GM18951 (cell line): ENCODE measurements at regions not wholly inside any gene's neighbourhood (a gene's known extent, or its start where the extent isn't known, plus 50 kb on each side); places are given as distances from the start of the nearest gene placed in this dataset.
A peak's percentile ranks its signal among the peaks of the same experiment; 100 is the strongest.

Experiments
- POLR2A ChIP-seq: IDR thresholded peaks from 4 replicates; pipeline ENCODE4 v1.6.1; 2011; ENCODE audit warnings: mild to moderate bottlenecking; ENCODE audit not compliant: insufficient read length, insufficient read depth; ENCODE audit errors: extremely low read depth
- in situ Hi-C: fragments of 300-500 bp; cut with MboI; formaldehyde crosslinking; loops from one replicate; pipeline ENCODE4 v1.12.0; 2022; ENCODE audit warnings: low sequenced_read_pairs, mixed read lengths, inconsistent platforms; ENCODE audit not compliant: unreplicated experiment

GRCh38 chr1:212556822-212557549 is 51.6 kb upstream of the ATF3 start:
- in situ Hi-C loops = no loop called here
- TF ChIP-seq POLR2A = no peak

DNA sequence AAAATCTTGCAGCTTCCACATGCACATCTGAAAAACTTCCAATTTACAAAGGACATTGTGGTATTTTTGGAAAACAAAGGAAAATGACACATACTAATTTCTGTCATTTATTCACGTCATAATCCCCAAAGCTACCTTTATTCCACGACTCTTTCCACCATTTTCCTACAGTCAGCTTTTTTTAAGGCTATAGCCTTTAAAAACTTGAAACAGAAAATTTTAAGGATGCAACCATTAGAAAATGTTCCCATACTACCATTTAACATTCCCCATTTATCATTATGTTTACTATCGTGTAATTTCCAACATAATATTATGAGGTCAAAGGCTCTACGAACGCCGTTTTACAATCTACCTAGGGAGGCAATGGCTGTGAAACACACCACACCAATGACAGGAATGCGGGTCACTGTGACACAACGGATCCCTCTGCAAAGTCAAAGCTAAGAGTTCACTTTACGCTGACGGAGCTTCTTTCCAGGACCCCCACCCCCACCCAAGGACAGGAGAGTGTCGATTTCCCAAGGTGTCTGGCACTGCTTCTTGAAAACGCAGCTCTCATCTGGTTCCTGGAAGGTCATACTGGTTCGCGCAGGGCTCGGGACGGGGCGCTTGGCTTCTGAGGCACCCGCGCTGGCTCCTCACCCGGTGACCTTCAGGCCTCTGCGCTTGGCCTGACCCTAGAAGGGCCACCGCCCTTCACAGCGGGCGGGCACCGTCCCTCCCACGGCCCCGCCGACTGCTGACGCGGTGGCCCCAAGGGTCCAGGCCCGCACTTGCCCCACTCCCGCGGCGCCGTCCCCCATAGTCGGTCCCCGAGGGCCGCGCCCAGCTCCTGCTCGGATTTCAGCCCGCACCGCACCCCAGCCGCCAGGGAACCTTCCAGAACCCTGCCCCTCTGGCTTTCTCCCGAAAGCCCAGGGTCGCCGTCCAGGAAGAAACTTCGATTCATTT is 50.5 kb upstream of the ATF3 start:
- in situ Hi-C loops = no loop called here
- no peak for TF ChIP-seq POLR2A

DNA sequence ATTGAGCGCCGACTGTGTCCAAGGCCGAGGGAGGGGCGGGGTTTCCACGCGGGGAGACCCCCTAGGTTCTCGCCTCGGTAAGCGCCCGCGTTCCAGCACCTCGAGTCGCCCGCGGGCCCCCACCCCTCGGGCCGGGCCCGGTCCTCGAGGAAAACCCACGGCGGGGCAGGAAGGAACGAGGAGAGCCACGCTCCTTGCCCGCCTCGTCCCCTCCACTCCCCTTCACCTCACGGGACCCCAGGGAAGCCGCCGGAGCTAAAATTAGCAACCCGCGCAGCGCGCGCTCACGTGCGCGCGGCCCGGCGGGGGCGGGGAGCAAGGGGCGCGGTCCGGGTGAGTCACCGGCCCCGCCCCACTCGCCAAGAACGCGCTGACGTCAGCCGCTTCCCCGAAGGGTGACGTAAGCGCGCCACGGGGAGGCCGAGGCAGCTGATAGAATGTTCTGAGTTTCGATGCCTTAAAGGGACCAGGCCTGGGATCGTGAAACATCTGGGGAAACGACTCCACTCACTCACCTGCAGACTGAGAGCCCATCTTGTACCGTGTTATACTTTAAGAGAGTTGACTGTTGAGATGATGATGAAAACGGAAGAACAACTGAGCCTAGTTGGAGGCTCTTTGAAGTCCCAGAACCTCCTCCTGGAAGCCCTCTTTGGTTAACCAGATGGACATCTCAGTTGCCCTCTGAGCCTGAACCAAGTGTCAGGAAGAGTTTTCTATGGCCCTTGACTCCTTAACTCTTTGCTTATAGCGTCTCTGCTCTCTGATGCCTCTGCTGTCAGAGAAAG is 49.7 kb upstream of the ATF3 start:
- peak; percentile 64 for TF ChIP-seq POLR2A
- in situ Hi-C loops = no loop called here
